Smooth muscle cell (in vitro differentiated cells): ENCODE measurements at regions not wholly inside any gene's neighbourhood (a gene's known extent, or its start where the extent isn't known, plus 50 kb on each side); places are given as distances from the start of the nearest gene placed in this dataset.

Experiments used
- DNase-seq: peaks from one replicate; lab custom pipeline; 2025; ENCODE audit not compliant: unreplicated experiment; lab: John Stamatoyannopoulos, UW
- H2AFZ ChIP-seq: fragments of 200-600 bp; sonication (generic); 2 replicates; pipeline ENCODE4 v1.6.0; 2016; ENCODE audit warnings: antibody characterized with exemption, low read depth, mild to moderate bottlenecking
- H3F3A ChIP-seq: fragments of 200-600 bp; sonication (generic); 2 replicates; pipeline ENCODE4 v1.6.0; 2017; ENCODE audit warnings: antibody characterized with exemption, low read depth
- H3K27ac ChIP-seq: fragments of 200-600 bp; sonication (generic); 2 replicates; pipeline ENCODE4 v1.5.1; 2016; ENCODE audit warnings: low read depth, mild to moderate bottlenecking
- H3K27me3 ChIP-seq: fragments of 200-600 bp; sonication (generic); 2 replicates; pipeline ENCODE4 v1.6.1; 2016; ENCODE audit warnings: low read depth, mild to moderate bottlenecking
- H3K36me3 ChIP-seq: fragments of 200-600 bp; sonication (generic); 2 replicates; pipeline ENCODE4 v1.5.1; 2016; ENCODE audit warnings: low read depth
- H3K4me1 ChIP-seq: fragments of 200-600 bp; sonication (generic); 2 replicates; pipeline ENCODE4 v1.5.1; 2016; ENCODE audit warnings: low read depth
- H3K4me2 ChIP-seq: fragments of 200-600 bp; sonication (generic); 2 replicates; pipeline ENCODE4 v1.6.0; 2016; ENCODE audit warnings: mild to moderate bottlenecking
- H3K4me3 ChIP-seq: fragments of 200-600 bp; sonication (generic); 2 replicates; pipeline ENCODE4 v1.5.1; 2016; ENCODE audit warnings: mild to moderate bottlenecking
- H3K79me2 ChIP-seq: fragments of 200-600 bp; sonication (generic); 2 replicates; pipeline ENCODE4 v1.6.0; 2016; ENCODE audit warnings: low read depth, mild to moderate bottlenecking
- H3K9ac ChIP-seq: fragments of 200-600 bp; sonication (generic); 2 replicates; pipeline ENCODE4 v1.6.0; 2016; ENCODE audit warnings: low read depth
- H3K9me3 ChIP-seq: fragments of 200-600 bp; sonication (generic); replicated peaks from 2 replicates; pipeline ENCODE4 v1.5.1; 2016; ENCODE audit warnings: low read depth
- H4K20me1 ChIP-seq: fragments of 200-600 bp; sonication (generic); 2 replicates; pipeline ENCODE4 v1.6.0; 2016; ENCODE audit warnings: low read depth
- CTCF ChIP-seq: fragments of 200-600 bp; sonication (generic); IDR thresholded peaks from 2 replicates; pipeline ENCODE4 v1.5.1; 2017; ENCODE audit warnings: borderline replicate concordance, mild to moderate bottlenecking, antibody characterized with exemption; ENCODE audit not compliant: insufficient read depth, poor library complexity, severe bottlenecking
- WGBS: methylation state at CpG from one replicate; pipeline ENCODE4 v1.1.7; 2016; ENCODE audit warnings: low lambda C conversion rate; 5-methylcytosine and 5-hydroxymethylcytosine counted together

- no peaks in the 10 kb centered on the region for H4K20me1 ChIP-seq
- no peak for DNase-seq
Observed at GRCh38 chr5:74153255-74153790, 487.2 kb downstream of the ENC1 start.

GRCh38 chr5:74152625-74153254 lies 487.8 kb downstream of the ENC1 start:
- WGBS = 94% methylated on average over 6 of the region's 6 CpGs
- H3K4me2 ChIP-seq = no peak overlapping the region
- no peak for TF ChIP-seq CTCF

More at GRCh38 chr5:74153255-74153790, 487.2 kb downstream of the ENC1 start:
- Histone ChIP-seq H3K79me2 (no peaks in the 10 kb centered on the region), H3K4me3 (no peak overlapping the region), H3F3A (no peaks in the 10 kb centered on the region), H3K9me3 (no peaks in the 10 kb centered on the region), H3K4me1 (no peaks in the 10 kb centered on the region), H3K9ac (no peak overlapping the region), H3K36me3 (no peaks in the 10 kb centered on the region), H3K4me2 (no peak overlapping the region), H2AFZ (no peak overlapping the region), H3K27ac (no peak overlapping the region), H3K27me3 (no peaks in the 10 kb centered on the region)
- 84% methylated on average over 1 of the region's 1 CpG for WGBS
- no peak for TF ChIP-seq CTCF

DNA sequence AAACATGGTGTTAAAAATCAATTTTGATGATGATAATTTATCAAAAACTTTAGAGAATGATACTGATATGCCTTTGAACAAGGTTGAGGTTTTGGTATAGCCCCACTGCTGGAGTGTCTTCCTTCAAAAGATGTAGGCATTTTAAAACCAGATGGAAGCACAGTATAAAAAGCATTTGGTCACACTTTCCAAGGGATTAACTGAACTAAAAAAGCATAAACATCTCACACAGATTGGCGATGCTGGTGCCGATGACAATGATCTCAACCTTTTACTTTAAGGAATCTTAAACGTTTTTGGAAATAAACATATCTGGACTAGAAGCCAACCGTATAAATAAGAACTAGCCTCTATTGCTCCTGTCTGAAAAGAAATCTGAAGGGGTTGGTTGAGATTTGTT lies 488.4 kb downstream of the ENC1 start:
- H3K27me3 ChIP-seq = no peaks in the 10 kb centered on the region
- no peaks in the 10 kb centered on the region for H3K9me3 ChIP-seq
- TF ChIP-seq CTCF = no peak
- H2AFZ ChIP-seq = no peak overlapping the region
- no peaks in the 10 kb centered on the region for H3K79me2 ChIP-seq
- H3K27ac ChIP-seq = no peak overlapping the region
- DNase-seq = no peak
- no peak overlapping the region for H3K4me2 ChIP-seq
- H3K36me3 ChIP-seq = no peaks in the 10 kb centered on the region
- H4K20me1 ChIP-seq = no peaks in the 10 kb centered on the region
- WGBS = 46% methylated on average over 4 of the region's 4 CpGs
- H3K4me3 ChIP-seq = no peak overlapping the region
- no peaks in the 10 kb centered on the region for H3K4me1 ChIP-seq
- H3K9ac ChIP-seq = no peak overlapping the region
- no peaks in the 10 kb centered on the region for H3F3A ChIP-seq

More at GRCh38 chr5:74152625-74153254, 487.8 kb downstream of the ENC1 start:
- no peak overlapping the region for H2AFZ ChIP-seq
- H3K4me3 ChIP-seq = no peak overlapping the region
- no peaks in the 10 kb centered on the region for H3K4me1 ChIP-seq
- no peak overlapping the region for H3K9ac ChIP-seq
- H4K20me1 ChIP-seq = no peaks in the 10 kb centered on the region
- no peaks in the 10 kb centered on the region for H3K9me3 ChIP-seq
- H3F3A ChIP-seq = no peaks in the 10 kb centered on the region
- H3K79me2 ChIP-seq = no peaks in the 10 kb centered on the region
- H3K36me3 ChIP-seq = no peaks in the 10 kb centered on the region
- no peaks in the 10 kb centered on the region for H3K27me3 ChIP-seq
- no peak for DNase-seq
- no peak overlapping the region for H3K27ac ChIP-seq

DNA sequence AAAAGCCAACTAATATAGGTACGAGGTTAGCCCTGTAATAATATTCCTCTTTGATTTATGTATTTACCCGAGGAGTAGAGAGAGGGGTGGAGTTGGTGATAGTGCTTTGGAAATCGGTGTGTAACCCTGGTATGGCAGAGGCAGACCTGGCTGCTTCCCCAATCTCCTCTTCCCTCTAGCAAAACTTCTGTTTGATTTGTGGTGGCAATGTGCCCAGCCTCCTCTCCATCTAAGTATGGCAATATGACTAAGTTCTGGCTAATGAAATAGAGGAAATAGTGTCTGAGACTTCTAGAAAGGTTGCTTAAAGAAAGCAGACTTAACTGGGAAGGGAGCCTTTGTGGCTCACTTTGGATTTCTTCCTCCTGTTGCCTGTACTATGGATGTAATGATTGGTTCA lies 491.1 kb downstream of the ENC1 start:
- Histone ChIP-seq H2AFZ (no peak overlapping the region), H3K27me3 (no peaks in the 10 kb centered on the region), H3K9me3 (no peaks in the 10 kb centered on the region), H3K79me2 (no peaks in the 10 kb centered on the region), H4K20me1 (no peaks in the 10 kb centered on the region), H3K27ac (no peak overlapping the region), H3K36me3 (no peaks in the 10 kb centered on the region), H3K4me2 (no peak overlapping the region), H3K4me3 (no peak overlapping the region), H3K4me1 (no peaks in the 10 kb centered on the region), H3K9ac (no peak overlapping the region), H3F3A (no peaks in the 10 kb centered on the region)
- DNase-seq = no peak
- TF ChIP-seq CTCF = no peak
- WGBS = 91% methylated on average over 3 of the region's 3 CpGs
